RWPE1 (cell line): ENCODE measurements at regions not wholly inside any gene's neighbourhood (a gene's known extent, or its start where the extent isn't known, plus 50 kb on each side); places are given as distances from the start of the nearest gene placed in this dataset.

ENCODE experiments used
- CTCF ChIA-PET: fragments of 350-600 bp; sonication (Branson Sonifier 250); formaldehyde crosslinking; extraction: SDS; loops from one replicate; lab custom pipeline; 2021; lab: Yijun Ruan, JAX
- POLR2A ChIA-PET: fragments of 400-600 bp; formaldehyde crosslinking; extraction: SDS; loops from one replicate; lab custom pipeline; 2020; ENCODE audit warnings: antibody characterized with exemption; ENCODE audit not compliant: low non-redundant PET; lab: Yijun Ruan, JAX
- DNase-seq: peaks from one replicate; pipeline ENCODE4 v3.0.0; 2012; ENCODE audit warnings: low spot score
- H3K27ac ChIP-seq: fragments of 450-650 bp; 2 replicates; pipeline ENCODE4 v1.5.1; 2017
- TF ChIP-seq, protein P1 (sequence below): fragments of 450-650 bp; conservative IDR thresholded peaks from 2 replicates; pipeline ENCODE4 v1.5.1; 2017; ENCODE audit warnings: low read depth, mild to moderate bottlenecking

DNA sequence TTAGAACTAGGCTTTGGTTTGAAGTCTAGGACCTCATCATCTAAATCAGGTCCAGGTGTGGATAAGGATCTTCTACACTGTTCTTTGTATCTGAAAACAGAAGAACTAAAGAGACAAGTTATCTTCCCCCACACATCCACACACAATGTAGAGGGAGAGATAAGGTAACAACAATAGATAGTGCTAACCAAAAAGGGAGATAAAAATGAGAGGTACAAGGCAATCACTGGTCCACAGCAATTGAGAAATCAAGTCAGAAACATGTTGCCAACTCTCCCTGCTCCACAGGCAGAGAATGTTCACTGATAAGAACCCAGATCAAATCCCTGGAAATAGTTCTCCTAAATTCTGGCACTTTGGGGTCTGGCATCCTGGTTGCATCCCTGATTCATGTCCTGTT is 75.8 kb upstream of the LHX8 start:
- no peak for DNase-seq
- TF ChIP-seq, protein P1, sequence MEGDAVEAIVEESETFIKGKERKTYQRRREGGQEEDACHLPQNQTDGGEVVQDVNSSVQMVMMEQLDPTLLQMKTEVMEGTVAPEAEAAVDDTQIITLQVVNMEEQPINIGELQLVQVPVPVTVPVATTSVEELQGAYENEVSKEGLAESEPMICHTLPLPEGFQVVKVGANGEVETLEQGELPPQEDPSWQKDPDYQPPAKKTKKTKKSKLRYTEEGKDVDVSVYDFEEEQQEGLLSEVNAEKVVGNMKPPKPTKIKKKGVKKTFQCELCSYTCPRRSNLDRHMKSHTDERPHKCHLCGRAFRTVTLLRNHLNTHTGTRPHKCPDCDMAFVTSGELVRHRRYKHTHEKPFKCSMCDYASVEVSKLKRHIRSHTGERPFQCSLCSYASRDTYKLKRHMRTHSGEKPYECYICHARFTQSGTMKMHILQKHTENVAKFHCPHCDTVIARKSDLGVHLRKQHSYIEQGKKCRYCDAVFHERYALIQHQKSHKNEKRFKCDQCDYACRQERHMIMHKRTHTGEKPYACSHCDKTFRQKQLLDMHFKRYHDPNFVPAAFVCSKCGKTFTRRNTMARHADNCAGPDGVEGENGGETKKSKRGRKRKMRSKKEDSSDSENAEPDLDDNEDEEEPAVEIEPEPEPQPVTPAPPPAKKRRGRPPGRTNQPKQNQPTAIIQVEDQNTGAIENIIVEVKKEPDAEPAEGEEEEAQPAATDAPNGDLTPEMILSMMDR = no peak
- no peak overlapping the region for H3K27ac ChIP-seq
- POLR2A ChIA-PET = no interaction called here
- CTCF ChIA-PET = no interaction called here

DNA sequence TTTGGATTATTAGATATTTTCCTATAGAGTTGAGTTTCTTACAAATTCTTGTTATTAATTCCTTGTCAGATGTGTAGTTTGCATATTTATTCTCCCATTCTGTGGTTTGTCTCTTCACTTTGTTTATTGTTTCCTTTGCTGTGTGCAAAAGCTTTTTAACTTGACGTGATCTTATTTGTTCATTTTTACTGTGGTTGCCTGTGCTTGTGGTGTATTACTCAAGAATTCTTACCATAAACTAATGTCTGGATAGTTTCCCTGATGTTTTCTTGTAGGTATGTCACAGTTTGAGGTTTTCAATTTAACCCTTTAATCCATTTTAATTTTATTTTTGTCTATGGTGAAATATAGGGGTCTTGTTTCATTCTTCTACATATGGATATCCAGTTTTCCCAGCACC is 72.1 kb upstream of the LHX8 start:
- no peak overlapping the region for H3K27ac ChIP-seq
- TF ChIP-seq, protein P1 = no peak
- POLR2A ChIA-PET = no interaction called here
- CTCF ChIA-PET = no interaction called here
- DNase-seq = no peak

DNA sequence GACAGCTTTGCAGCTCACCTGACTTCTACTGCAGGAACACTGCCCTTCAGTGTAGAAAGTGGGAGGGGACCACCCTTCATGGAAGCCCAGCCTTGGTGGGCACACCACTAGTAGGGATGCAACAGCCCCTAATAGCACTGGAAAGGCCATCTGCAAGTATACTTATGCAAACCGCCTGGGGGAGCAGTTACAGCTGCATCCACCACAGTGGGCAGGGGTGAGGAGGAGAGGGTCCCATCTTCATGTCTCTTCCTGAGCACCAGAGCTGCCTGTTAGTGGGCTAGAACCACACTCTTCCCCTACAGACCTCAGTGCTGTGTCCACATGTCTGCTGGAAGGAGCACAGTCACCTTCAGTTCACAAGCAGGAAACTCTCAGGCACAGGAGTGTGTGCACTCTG is 66.2 kb upstream of the LHX8 start:
- no peak for DNase-seq
- CTCF ChIA-PET = no interaction called here
- TF ChIP-seq, protein P1 = no peak
- POLR2A ChIA-PET = no interaction called here
- H3K27ac ChIP-seq = no peak overlapping the region

DNA sequence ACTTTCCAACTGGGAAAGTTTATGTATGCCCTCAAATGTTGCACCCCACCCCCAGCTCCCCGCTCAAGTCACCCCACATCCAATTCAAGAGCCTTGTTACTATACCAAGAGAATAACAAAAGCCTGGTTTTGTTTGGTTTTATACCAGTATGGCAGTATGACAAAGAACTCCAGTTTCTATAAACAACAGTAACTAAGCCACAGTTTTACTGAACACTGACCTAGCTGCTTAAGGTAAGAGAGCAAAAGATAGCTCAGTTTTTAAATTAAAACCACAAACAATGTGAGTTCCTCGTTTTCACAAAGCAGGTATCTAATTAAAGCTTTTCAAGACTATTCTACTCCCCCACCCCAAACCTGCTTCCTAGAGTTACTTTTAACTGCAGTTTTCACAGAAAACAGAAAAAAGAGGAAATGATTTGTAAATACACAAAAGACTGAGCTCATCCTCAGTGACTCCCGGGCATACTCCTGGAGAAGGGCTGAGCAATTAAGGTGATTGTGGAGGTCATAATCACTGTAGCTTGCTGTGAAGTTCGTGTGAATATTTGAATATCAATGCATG is 59.3 kb upstream of the LHX8 start:
- TF ChIP-seq, protein P1 = no peak
- H3K27ac ChIP-seq = no peak overlapping the region
- POLR2A ChIA-PET = no interaction called here
- no peak for DNase-seq
- CTCF ChIA-PET = interaction anchor here (1.8 kb wide), 1 partner anchor 22 kb away, joined by 5 read pairs; no protein-coding TSS in a partner anchor

DNA sequence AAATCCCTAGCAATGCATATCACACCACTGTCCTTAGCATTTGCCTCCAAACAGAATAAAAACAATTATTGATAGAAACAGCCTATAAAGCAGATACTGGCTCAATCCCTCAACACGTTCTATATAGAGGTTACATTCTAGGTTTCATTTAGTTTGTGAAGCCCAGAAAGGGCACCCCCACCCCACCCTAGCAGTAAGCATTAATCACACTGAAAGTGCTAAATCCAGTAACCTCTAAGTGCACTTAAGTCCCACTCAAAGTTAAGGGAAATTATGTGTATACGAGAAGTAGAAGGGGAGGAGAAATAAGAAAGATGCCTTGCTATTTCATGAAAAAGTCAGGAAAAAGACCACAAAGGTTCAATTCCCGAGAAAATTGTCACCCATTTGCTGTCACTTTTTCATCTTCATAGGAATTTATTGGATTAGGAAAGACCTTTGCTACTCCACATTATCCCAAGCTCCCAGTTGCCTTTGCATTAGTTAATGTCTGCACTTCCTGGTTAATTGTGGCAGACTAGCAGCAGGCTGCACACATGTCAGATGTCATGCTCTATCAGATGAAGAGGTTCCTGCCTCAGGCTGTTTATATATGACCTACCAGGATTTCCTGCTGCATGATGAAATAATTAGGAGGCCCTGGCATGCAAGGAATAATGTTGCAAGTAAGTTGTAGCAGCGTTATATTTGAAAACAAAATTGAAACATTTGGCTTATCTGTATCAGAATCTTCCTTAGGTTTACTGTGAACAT is 54.5 kb upstream of the LHX8 start:
- TF ChIP-seq, protein P1 = no peak
- DNase-seq = no peak
- H3K27ac ChIP-seq = no peak overlapping the region
- ChIA-PET POLR2A (no interaction called here), CTCF (no interaction called here)

DNA sequence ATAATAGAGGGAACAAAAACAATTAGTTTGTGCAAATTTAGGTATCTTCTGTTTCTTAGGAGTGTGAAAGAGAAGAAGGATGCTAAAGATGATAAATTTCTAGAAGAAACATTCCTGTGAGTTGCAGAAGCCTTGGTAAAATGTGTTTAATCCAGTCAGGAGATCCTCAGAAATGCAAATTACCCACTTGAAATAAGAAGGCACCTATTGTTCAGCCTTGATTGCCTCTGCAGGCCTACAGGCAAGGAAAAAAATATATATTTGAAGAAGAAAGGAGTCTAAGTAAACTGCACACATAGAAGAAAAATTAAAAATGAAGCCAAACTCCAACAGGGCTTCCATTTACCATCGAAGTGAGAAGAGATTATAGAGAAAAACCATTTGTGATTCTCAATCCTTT is 51.0 kb upstream of the LHX8 start:
- H3K27ac ChIP-seq = no peak overlapping the region
- no peak for DNase-seq
- ChIA-PET POLR2A (no interaction called here), CTCF (no interaction called here)
- TF ChIP-seq, protein P1 = no peak
